ENCODE measurements at regions not wholly inside any gene's neighbourhood (a gene's known extent, or its start where the extent isn't known, plus 50 kb on each side); places are given as distances from the start of the nearest gene placed in this dataset.

DNA sequence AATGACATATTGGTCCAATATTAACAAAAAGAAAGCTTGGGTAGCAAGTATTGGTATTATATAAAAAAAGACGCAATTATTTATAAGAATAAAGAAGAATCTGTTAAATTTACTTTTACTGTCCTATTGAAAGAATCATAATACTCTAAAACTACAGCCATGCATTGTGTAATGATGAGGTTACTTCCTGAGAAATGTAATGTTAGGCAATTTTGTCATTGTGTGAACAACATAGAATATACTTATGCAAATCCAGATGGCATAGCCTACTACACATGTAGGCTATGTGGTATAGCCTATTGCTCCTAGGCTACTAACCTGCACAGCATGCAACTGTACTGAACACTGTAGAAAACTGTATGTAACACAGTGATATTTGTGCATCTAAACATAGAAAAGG is 121.2 kb upstream of the PTGFR start:
- H3K27me3 ChIP-seq (ENCODE audit: insufficient read depth, poor library complexity, severe bottlenecking): peaks cover under 1% of the 10 kb centered on the region
- H3K4me3 ChIP-seq (replicated peaks; ENCODE audit: insufficient read depth, low read length): no peak overlapping the region
- TF ChIP-seq SPI1 (IDR thresholded peaks at IDR 0.05; ENCODE audit: borderline replicate concordance, low read depth): no peak
- TF ChIP-seq, protein P1, sequence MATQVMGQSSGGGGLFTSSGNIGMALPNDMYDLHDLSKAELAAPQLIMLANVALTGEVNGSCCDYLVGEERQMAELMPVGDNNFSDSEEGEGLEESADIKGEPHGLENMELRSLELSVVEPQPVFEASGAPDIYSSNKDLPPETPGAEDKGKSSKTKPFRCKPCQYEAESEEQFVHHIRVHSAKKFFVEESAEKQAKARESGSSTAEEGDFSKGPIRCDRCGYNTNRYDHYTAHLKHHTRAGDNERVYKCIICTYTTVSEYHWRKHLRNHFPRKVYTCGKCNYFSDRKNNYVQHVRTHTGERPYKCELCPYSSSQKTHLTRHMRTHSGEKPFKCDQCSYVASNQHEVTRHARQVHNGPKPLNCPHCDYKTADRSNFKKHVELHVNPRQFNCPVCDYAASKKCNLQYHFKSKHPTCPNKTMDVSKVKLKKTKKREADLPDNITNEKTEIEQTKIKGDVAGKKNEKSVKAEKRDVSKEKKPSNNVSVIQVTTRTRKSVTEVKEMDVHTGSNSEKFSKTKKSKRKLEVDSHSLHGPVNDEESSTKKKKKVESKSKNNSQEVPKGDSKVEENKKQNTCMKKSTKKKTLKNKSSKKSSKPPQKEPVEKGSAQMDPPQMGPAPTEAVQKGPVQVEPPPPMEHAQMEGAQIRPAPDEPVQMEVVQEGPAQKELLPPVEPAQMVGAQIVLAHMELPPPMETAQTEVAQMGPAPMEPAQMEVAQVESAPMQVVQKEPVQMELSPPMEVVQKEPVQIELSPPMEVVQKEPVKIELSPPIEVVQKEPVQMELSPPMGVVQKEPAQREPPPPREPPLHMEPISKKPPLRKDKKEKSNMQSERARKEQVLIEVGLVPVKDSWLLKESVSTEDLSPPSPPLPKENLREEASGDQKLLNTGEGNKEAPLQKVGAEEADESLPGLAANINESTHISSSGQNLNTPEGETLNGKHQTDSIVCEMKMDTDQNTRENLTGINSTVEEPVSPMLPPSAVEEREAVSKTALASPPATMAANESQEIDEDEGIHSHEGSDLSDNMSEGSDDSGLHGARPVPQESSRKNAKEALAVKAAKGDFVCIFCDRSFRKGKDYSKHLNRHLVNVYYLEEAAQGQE (IDR thresholded peaks at IDR 0.05; ENCODE audit: insufficient replicate concordance, low read depth): no peak
- TF ChIP-seq, protein P2, sequence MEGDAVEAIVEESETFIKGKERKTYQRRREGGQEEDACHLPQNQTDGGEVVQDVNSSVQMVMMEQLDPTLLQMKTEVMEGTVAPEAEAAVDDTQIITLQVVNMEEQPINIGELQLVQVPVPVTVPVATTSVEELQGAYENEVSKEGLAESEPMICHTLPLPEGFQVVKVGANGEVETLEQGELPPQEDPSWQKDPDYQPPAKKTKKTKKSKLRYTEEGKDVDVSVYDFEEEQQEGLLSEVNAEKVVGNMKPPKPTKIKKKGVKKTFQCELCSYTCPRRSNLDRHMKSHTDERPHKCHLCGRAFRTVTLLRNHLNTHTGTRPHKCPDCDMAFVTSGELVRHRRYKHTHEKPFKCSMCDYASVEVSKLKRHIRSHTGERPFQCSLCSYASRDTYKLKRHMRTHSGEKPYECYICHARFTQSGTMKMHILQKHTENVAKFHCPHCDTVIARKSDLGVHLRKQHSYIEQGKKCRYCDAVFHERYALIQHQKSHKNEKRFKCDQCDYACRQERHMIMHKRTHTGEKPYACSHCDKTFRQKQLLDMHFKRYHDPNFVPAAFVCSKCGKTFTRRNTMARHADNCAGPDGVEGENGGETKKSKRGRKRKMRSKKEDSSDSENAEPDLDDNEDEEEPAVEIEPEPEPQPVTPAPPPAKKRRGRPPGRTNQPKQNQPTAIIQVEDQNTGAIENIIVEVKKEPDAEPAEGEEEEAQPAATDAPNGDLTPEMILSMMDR (IDR thresholded peaks at IDR 0.05; ENCODE audit: insufficient read depth, low read length): no peak
- no peak for TF ChIP-seq GABPA (IDR thresholded peaks at IDR 0.05; ENCODE audit: low read depth)
- TF ChIP-seq POLR2AphosphoS5 (IDR thresholded peaks at IDR 0.05; ENCODE audit: low read depth): no peak
- no peak for DNase-seq (ENCODE audit: low read depth in 1 of 2, low spot score in 1 of 2)
- no peak overlapping the region for H3K27ac ChIP-seq (replicated peaks)

DNA sequence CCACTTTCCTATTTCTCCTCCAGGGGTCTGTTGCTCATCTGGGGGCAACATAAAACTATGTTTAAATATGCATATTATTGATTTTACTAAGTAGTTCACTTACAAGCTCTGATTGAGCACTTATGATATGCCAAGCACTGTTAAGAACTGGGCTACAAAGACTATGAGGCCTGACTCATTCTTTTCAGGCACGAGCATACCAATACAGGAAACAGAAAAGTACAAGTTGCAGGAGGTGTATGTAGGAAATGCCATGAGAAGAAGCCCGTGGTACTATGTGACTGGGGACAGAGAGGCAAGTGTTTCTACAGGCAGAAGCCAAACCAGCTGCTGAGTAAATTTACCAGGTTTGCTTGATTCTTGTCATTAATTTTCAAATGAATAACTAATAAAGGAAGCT is 120.4 kb upstream of the PTGFR start:
- no peak overlapping the region for H3K27ac ChIP-seq (replicated peaks)
- peaks cover 3% of the 10 kb centered on the region for H3K27me3 ChIP-seq (ENCODE audit: insufficient read depth, poor library complexity, severe bottlenecking)
- no peak for TF ChIP-seq GABPA (IDR thresholded peaks at IDR 0.05; ENCODE audit: low read depth)
- TF ChIP-seq POLR2AphosphoS5 (IDR thresholded peaks at IDR 0.05; ENCODE audit: low read depth): no peak
- TF ChIP-seq, protein P2 (IDR thresholded peaks at IDR 0.05; ENCODE audit: insufficient read depth, low read length): no peak
- TF ChIP-seq, protein P1 (IDR thresholded peaks at IDR 0.05; ENCODE audit: insufficient replicate concordance, low read depth): no peak
- no peak for TF ChIP-seq SPI1 (IDR thresholded peaks at IDR 0.05; ENCODE audit: borderline replicate concordance, low read depth)
- H3K4me3 ChIP-seq (replicated peaks; ENCODE audit: insufficient read depth, low read length): no peak overlapping the region
- no peak for DNase-seq (ENCODE audit: low read depth in 1 of 2, low spot score in 1 of 2)

DNA sequence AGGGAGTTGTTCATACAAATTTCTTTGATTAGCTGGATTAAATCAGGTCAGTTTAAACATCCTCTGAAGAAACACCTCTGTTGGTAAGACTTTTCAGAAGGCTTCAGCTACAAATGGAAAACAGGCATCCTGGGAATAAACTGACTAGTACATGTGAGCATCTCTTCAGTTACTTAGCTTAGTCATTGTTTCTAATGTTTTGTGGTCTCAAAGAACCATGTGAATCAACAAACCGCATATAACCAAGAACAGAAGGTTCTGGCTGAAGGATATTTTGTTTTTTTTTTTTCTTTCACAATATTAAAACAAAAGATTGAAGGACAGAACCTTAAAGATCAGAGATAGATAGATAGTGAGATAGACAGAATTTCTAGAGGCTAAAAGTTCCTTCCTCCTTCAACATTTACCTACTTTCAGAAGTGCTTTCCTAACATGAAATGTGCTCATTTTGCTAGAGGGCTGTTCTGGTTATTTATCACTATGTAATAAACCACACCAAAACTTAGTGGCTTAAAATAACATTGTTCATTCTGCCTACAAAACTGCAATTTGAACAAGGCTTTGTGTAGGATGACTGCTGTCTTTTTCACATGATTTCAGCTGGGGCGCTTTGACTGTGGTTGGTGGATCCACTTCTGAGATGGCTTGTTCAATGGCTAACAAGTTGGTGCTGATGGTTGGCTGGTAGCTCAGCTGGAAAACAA is 119.8 kb upstream of the PTGFR start:
- no peak overlapping the region for H3K4me3 ChIP-seq (replicated peaks; ENCODE audit: insufficient read depth, low read length)
- peaks cover 3% of the 10 kb centered on the region for H3K27me3 ChIP-seq (ENCODE audit: insufficient read depth, poor library complexity, severe bottlenecking)
- DNase-seq (ENCODE audit: low read depth in 1 of 2, low spot score in 1 of 2): no peak
- TF ChIP-seq, protein P1 (IDR thresholded peaks at IDR 0.05; ENCODE audit: insufficient replicate concordance, low read depth): no peak
- TF ChIP-seq POLR2AphosphoS5 (IDR thresholded peaks at IDR 0.05; ENCODE audit: low read depth) (no peak), SPI1 (IDR thresholded peaks at IDR 0.05; ENCODE audit: borderline replicate concordance, low read depth) (no peak), GABPA (IDR thresholded peaks at IDR 0.05; ENCODE audit: low read depth) (no peak)
- TF ChIP-seq, protein P2 (IDR thresholded peaks at IDR 0.05; ENCODE audit: insufficient read depth, low read length): no peak
- no peak overlapping the region for H3K27ac ChIP-seq (replicated peaks)

Measured in HL-60 (cell line).